HG03139 (cell line): ENCODE measurements at regions not wholly inside any gene's neighbourhood (a gene's known extent, or its start where the extent isn't known, plus 50 kb on each side); places are given as distances from the start of the nearest gene placed in this dataset.
"Not testable (repeated sequence)": the region's sequence is repeated elsewhere in the genome, so short reads cannot be mapped to it uniquely, and the experiment has no call there.

Experiments
- ATAC-seq: cut with Tn5 transposase; IDR thresholded peaks from one replicate; pipeline ENCODE4 v1.9.1; 2021; ENCODE audit not compliant: unreplicated experiment

DNA sequence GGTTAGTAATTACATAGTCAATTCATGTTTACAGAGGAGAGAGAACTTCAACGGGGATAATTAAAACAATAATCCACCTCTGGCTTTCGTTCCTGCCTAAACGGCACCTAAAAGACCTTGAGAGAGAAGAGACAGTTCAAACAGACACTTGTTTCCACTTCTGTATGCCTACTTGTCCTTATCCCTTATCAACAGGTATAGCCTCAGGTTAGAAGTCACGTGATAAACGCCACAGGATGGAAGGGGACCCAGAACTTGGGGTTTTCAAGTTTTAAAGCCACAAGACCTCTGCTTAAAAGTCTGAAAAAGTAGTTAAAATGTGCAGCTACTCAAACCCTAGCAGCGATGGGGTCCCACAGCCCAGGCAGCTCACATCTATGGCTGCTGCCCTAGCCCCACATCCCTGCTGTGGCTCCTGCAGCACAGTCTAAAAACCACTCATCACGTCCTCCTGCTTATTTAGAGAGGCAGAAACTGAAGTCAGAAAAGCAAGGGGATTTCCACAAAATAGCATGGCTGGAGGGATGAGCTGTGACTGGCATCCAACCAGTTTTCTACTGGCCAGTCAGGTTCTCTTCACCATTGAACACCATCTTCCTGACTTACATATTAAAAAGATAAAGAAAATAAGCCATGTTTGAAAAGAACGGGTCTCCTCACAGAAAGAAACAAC lies 51.2 kb upstream of the SEC16B start:
- ATAC-seq = no peak

DNA sequence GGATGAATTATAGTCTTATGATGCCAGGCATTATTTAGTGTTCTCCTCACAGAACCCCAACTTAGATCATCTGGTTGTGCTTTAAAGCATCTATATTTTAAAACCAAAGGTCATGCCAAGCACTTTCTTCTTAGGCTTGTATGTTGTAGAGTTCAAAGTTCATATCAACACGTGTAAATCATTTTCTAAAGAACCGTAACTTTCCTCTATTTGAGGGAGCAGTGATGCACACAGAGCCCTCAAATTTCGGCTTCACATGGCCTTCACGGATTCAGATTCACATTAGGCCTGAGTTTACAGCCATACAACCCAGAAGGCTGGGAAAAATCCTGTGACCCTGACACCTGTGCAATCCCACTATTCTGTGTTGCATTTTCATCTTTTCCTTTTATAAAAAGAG lies 52.1 kb upstream of the SEC16B start:
- ATAC-seq = no peak

DNA sequence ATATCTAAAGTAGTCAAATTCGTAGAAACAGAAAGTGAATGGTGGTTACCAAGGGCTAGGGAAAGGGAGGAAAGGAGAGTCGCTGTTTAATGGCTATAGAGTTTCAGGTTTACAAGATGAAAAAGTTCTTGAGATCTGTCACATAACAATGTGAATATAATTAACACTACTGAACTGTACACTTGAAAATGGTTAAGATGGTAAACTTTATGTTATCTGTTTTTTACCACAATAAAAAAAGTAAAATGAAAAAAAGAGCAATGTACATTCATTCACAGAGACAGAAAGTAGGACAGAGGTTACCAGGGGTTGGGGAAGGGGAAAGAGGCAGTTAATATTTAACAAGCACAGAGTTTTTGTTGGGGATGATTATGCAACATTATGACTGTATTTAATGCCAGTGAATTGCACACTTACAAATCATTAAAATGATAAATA lies 53.3 kb upstream of the SEC16B start:
- ATAC-seq = no peak

DNA sequence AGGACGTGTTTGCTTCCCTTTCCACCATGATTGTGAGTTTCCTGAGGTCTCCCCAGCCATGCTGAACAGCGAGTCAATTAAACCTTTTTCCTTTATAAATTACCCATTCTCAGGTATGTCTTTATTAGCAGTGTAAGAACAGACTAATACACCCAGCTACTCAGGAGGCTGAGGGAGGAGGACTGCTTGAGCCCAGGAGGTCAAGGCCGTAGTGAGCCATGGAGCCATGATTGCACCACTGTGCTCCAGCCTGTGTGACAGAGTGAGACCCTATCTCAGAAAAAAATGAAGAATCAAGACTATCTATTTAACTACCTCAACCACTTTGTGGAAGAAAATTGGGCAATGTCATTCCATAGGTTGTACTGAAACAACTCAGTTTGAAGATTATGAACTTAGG lies 54.6 kb upstream of the SEC16B start:
- ATAC-seq = no peak

DNA sequence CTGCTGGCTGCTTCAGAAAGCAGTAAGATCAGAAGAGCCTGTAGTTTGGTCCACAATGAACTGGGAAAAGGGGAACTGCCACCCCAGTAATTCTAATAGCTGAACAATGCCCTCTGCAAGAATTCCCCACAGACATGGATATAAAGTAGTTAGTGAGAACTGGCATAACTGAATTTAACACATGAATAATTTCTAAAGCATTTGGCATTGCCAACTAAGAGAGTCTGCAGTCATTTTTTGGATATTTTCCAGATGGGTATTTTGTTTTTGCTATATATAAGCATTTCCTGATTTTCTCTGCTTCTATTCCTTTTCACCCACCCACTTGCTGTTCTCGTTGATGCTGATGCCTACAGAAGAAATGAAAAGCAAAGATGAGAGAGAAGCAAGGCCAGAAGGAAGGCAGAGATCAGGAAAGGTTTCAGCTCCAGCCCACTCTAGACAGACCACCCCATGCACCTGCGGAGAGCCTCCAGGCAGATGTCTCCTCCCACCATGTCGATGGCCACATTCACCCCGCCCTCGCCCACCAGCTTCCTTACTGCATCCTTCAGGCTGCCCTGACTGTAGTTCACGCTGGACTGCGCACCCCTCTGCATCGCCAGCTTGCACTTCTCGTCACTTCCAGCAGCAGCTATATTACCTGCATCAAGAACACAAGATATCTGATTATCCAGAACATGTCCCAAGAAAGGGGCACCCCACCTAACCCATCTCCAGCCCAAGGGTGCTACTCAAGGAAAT lies 55.9 kb upstream of the SEC16B start:
- ATAC-seq = no peak

DNA sequence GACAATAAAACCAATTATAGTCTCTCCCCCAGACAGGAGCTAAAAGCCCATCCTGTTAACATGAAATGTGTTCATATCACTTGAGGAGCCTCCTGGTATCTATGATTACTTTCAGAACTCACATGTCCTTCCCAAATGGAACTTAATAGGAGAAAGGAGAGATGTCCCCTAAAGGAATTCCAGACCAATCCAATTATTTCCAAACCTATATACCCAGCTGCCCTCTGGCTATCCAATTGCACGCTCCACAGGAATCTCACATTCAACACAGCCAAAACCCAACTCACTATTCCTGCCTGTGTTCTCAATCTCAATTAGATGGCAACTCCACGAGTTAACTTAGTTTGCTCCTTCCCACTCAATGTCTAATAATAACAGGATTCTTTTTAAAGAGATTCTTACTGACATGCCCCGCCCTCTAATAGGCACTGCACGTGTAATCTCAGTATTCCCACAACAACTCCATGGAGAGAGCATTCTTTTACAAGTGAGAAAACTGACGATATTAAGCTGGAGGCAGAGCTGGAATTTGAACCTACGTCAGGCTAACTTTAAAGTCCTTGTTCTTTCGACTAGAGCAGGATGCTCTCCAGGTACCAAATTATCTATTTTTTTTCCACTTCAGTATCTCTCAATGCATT lies 59.1 kb upstream of the SEC16B start:
- no peak for ATAC-seq

DNA sequence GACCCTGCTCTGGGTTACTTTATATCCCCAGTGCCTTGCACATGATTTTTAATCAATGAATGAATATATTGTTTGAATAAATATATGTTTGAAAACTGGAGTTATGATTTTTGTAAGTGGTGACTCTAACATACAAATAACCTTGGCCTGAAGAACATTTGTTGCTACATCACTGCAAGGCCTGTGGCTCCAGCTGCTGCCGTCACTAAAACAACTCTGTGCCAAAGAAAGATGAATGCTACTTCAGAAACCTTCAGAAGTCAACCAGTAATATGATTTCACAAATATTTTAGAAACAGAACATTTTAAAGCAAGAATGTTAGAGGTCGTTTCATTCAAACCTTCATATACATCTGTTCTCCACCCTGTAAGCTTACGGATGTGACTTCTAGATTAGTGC lies 60.6 kb upstream of the SEC16B start:
- no peak for ATAC-seq

DNA sequence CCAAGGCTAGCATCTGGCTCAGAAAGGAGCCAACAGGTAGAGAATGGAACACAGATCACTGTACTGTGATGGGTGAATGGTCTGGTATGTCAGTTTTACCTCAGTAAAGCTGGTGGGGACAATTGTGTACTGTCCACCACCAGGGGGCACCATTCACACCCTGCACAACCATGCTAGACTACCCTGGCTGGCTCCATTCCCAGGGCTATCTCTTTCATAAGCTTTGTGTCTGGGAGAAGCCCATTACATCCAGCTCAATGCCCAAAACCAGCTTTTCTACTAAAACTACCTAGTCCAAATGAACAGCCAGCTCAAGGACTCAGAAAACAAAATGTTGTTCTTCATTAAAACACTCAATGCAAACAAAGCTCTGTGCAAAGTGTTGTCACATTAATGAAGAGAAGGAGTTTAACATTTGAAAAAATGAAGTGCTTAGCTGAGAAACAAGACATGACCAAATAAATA lies 62.0 kb upstream of the RASAL2 start:
- ATAC-seq = peak; percentile 92

DNA sequence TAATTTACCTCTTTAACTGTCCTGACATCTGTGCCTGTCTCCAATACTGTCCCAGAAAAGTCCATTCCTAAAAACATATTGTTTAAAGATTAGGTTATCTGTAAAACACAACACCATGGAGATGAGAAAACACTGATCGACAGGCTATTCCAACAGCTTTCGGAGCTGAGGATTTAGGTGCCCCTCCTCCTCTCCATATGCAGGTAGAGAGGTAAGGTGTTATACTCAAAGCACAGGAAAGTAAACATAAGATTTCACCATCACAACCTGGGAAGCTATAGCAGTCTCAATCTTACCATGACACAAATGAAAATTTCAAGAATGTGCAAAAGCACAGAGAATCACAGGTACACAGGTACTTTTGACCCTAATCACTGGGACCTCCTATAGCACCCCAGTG lies 60.9 kb upstream of the RASAL2 start:
- ATAC-seq = no peak

DNA sequence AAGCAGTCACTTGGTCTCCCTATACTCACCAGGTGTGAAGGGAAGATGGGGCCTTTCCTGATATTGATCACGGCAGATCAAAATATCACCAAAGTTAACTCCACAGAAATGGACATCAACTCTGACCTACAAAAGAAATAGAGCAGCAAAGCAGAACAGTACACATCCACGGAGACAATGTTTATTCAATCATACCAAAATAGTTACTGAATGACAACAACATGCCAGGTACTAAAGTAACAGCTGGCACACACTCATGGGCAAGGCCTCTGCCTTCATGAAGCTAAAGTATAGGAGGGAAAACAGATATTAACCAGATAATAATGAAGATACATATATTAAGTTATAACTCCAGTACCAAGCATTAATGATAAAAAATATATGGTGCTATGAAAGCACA lies 59.2 kb upstream of the RASAL2 start:
- no peak for ATAC-seq

DNA sequence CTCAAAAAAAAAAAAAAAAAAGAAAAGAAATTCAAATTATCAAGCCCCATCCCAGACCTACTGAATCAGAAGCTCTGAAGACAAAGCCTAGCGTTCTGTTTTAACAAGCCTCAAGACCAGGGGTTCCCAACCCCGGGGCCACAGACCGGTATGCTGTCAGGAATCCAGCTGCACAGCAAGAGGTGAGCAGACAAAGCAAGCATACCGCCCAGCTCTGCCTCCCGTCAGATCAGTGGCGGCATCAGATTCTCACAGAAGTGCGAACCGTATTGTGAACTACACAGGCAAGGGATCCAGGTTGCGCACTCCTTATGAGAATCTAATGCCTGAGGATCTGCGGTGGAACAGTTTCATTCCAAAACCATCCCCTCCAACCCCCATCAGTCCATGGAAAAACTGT lies 57.8 kb upstream of the RASAL2 start:
- no peak for ATAC-seq

DNA sequence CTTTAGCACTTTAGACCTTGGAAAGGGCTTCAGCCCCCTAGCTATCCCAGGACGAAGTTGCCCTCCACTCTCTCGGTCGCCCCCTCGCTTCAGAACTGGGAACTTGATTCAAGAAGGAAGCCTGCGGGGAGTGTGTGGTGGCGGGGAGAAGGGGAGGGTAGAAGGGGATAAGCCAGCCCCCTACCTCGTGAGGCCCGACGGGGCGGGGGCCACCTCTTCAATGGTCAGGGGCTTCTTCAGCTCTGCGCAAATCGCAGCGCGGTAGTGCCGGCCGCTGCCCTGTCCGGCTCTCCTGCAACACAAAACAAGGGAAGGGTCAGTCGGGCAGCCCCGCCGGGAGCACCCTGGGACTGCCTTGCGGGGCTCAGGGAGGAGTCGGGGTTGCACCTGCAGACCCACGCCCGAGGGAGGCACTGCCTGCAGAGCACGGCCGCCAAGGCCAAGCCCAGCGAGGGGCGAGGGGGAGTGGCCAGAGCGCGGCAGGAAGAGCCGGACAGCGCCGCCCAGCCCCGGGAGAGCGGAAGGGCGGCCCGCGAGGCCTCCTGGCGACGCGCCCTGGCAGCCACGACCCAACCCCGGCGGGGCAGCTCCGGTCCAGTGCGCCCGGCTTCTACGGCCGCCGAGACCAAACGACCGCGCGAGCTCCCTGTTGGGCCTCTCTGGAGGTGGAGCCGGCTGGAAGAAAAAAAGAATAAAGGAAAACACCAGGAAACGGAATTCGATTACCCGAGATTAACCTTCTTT lies 56.2 kb upstream of the RASAL2 start:
- no peak for ATAC-seq

DNA sequence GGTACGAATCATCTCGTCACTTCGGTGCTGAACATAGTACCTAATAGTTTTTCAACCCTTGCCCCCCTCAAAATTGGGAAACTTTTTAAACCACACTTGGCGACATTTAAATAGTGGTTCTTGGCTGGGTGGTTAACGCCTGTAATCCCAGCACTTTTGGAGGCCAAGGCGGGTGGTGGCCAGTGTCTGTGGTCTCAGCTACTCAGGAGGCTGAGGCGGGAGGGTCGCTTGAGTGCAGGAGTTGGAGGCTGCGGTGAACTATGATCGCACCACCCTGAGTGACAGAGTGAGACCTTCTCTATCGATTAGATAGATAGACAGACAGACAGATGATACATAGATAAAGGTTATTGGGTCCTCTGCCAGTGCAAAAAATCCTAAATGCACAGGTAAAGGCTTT lies 55.5 kb upstream of the RASAL2 start:
- no peak for ATAC-seq

DNA sequence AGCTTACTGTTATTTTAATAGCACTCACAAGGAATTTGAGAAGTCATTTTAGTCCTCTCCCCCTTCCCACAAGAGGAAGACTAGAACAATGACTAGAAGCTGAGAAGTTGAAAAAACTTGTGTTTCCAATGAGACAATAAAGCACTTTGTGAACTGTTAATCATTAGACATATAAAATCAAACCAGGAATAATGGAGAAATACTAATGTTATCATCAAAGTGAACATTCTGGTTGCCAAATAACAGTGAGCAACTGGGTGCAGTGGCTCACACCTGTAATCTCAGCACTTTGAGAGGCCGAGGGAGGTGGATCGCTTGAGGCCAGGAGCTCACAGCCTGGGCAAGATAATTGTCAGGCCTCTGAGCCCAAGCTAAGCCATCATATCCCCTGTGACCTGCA lies 54.0 kb upstream of the RASAL2 start:
- no peak for ATAC-seq

DNA sequence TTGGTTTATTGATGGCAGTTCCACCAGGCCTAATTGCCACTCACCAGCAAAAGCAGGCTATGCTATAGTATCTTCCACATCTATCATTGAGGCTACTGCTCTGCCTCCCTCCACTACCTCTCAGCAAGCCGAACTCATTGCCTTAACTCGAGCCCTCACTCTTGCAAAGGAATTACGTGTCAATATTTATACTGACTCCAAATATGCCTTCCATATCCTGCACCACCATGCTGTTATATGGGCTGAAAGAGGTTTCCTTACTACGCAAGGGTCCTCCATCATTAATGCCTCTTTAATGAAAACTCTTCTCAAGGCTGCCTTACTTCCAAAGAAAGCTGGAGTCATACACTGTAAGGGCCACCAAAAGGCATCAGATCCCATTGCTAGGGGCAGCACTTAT lies 50.0 kb upstream of the RASAL2 start:
- ATAC-seq = not testable (repeated sequence)
